Liver (tissue), 8 donors: ENCODE measurements at regions not wholly inside any gene's neighbourhood (a gene's known extent, or its start where the extent isn't known, plus 50 kb on each side); places are given as distances from the start of the nearest gene placed in this dataset.

Experiments used
- DNase-seq: peaks from one replicate; pipeline ENCODE4 v3.0.0-alpha.2; 2017; ENCODE audit warnings: low spot score
- H3K27ac ChIP-seq, 2 donors: one replicate each; pipeline ENCODE4 v1.7.0; 2013; ENCODE audit warnings: inconsistent platforms in 2 of 2, low read length in 2 of 2, control low read depth in 1 of 2, low read depth in 1 of 2, mild to moderate bottlenecking in 1 of 2
- H3K27me3 ChIP-seq, 4 donors: one replicate each; pipeline versions ENCODE4 v1.6.1 to v1.7.0; 2013; ENCODE audit warnings: low read length in 3 of 4, inconsistent platforms in 1 of 4, mild to moderate bottlenecking in 1 of 4, moderate library complexity in 1 of 4; ENCODE audit not compliant: control insufficient read depth in 4 of 4, insufficient read depth in 4 of 4
- H3K36me3 ChIP-seq, 4 donors: one replicate each; pipeline versions ENCODE4 v1.6.1 to v1.7.0; 2013; ENCODE audit warnings: low read length in 3 of 4, mild to moderate bottlenecking in 3 of 4, low read depth in 1 of 4, moderate library complexity in 1 of 4; ENCODE audit not compliant: control insufficient read depth in 4 of 4, insufficient read depth in 3 of 4
- H3K4me1 ChIP-seq, 4 donors: one replicate each; pipeline versions ENCODE4 v1.6.1 to v1.7.0; 2013; ENCODE audit warnings: low read length in 3 of 4, mild to moderate bottlenecking in 3 of 4, moderate library complexity in 1 of 4; ENCODE audit not compliant: control insufficient read depth in 4 of 4, insufficient read depth in 4 of 4
- H3K4me3 ChIP-seq, 3 donors: one replicate each; pipeline versions ENCODE4 v1.6.1 to v1.7.0; 2013; ENCODE audit warnings: low read length in 3 of 3, control low read depth in 1 of 3, low read depth in 1 of 3, mild to moderate bottlenecking in 1 of 3
- H3K9ac ChIP-seq, 2 donors: one replicate each; pipeline ENCODE4 v1.7.0; 2013; ENCODE audit warnings: low read length in 2 of 2, mild to moderate bottlenecking in 2 of 2, moderate library complexity in 2 of 2, control low read depth in 1 of 2, low read depth in 1 of 2
- H3K9me3 ChIP-seq, 4 donors: one replicate each; pipeline versions ENCODE4 v1.6.1 to v1.7.0; 2013; ENCODE audit warnings: low read length in 3 of 4; ENCODE audit not compliant: control insufficient read depth in 4 of 4
- ATF3 ChIP-seq: IDR thresholded peaks from 2 replicates; pipeline ENCODE4 v1.6.1; 2016; ENCODE audit warnings: antibody characterized with exemption
- CTCF ChIP-seq: fragments of 150-350 bp; IDR thresholded peaks from 2 replicates; pipeline ENCODE4 v1.5.1; 2017; ENCODE audit warnings: improper control_type of control experiment, low read depth, low read length; ENCODE audit not compliant: missing input control
- EGR1 ChIP-seq, 2 donors: IDR thresholded peaks; 2 replicates each; pipeline ENCODE4 v1.6.1; 2016 to 2018; ENCODE audit warnings: antibody characterized with exemption in 2 of 2, low read depth in 2 of 2
- FOXA1 ChIP-seq: IDR thresholded peaks from 2 replicates; pipeline ENCODE4 v1.6.1; 2016; ENCODE audit warnings: antibody characterized with exemption
- FOXA2 ChIP-seq: IDR thresholded peaks from 2 replicates; pipeline ENCODE4 v1.6.1; 2016; ENCODE audit warnings: antibody characterized with exemption
- GABPA ChIP-seq, 2 donors: IDR thresholded peaks in 1 of 2; conservative IDR thresholded peaks in 1 of 2; 2 replicates each; pipeline ENCODE4 v1.6.1; 2016; ENCODE audit warnings: antibody characterized with exemption in 2 of 2, mild to moderate bottlenecking in 1 of 2, moderate library complexity in 1 of 2
- HNF4A ChIP-seq, 2 donors: conservative IDR thresholded peaks; 2 replicates each; pipeline ENCODE4 v1.6.1; 2016; ENCODE audit warnings: antibody characterized with exemption in 2 of 2, mild to moderate bottlenecking in 2 of 2
- HNF4G ChIP-seq: IDR thresholded peaks from 2 replicates; pipeline ENCODE4 v1.6.1; 2016; ENCODE audit warnings: antibody characterized with exemption
- JUND ChIP-seq, 2 donors: IDR thresholded peaks; 2 replicates each; pipeline ENCODE4 v1.6.1; 2016; ENCODE audit warnings: antibody characterized with exemption in 2 of 2
- NR2F2 ChIP-seq: IDR thresholded peaks from 2 replicates; pipeline ENCODE4 v1.6.1; 2016; ENCODE audit warnings: antibody characterized with exemption
- RAD21 ChIP-seq, 2 donors: IDR thresholded peaks; 2 replicates each; pipeline ENCODE4 v1.6.1; 2016; ENCODE audit warnings: antibody characterized with exemption in 2 of 2, mild to moderate bottlenecking in 2 of 2
- REST ChIP-seq: IDR thresholded peaks from 2 replicates; pipeline ENCODE4 v1.6.1; 2016; ENCODE audit warnings: antibody characterized with exemption, mild to moderate bottlenecking
- RXRA ChIP-seq, 2 donors: IDR thresholded peaks; 2 replicates each; pipeline ENCODE4 v1.6.1; 2017 to 2018; ENCODE audit warnings: antibody characterized with exemption in 2 of 2, mild to moderate bottlenecking in 1 of 2
- SP1 ChIP-seq: IDR thresholded peaks from 2 replicates; pipeline ENCODE4 v1.6.1; 2018; ENCODE audit warnings: antibody characterized with exemption, mild to moderate bottlenecking
- TAF1 ChIP-seq: conservative IDR thresholded peaks from 2 replicates; pipeline ENCODE4 v1.6.1; 2016; ENCODE audit warnings: antibody characterized with exemption, mild to moderate bottlenecking
- WGBS: extraction: QIAGEN DNeasy Blood & Tissue Kit; methylation state at CpG from one replicate; pipeline ENCODE4 v1.1.7; 2013; 5-methylcytosine and 5-hydroxymethylcytosine counted together
- TF ChIP-seq, protein P1 (sequence below): IDR thresholded peaks from 2 replicates; pipeline ENCODE4 v1.6.1; 2016; ENCODE audit warnings: antibody characterized with exemption
- TF ChIP-seq, protein P2 (sequence below): IDR thresholded peaks from 2 replicates; pipeline ENCODE4 v1.6.1; 2016; ENCODE audit warnings: antibody characterized with exemption
- donor health status: healthy.
- donor health status: healthy.
- donor health status: healthy.
- donor health status: healthy.
- donor health status: healthy.

GRCh38 chr12:24455811-24456210 lies 493.1 kb downstream of the BCAT1 start:
- Histone ChIP-seq H3K4me3 (no peak overlapping the region), H3K9me3 (no peaks in the 10 kb centered on the region)

GRCh38 chr12:24447678-24448077 lies 498.2 kb upstream of the SOX5 start:
- WGBS = 96% methylated on average over 7 of the region's 7 CpGs
- no peaks in the 10 kb centered on the region for H3K4me1 ChIP-seq

More at GRCh38 chr12:24455811-24456210, 493.1 kb downstream of the BCAT1 start:
- TF ChIP-seq FOXA2 (no peak), SP1 (no peak), GABPA (IDR thresholded peaks at IDR 0.05 in 1 of 2, conservative IDR thresholded peaks at IDR 0.05 in 1 of 2) (no peak), EGR1 (IDR thresholded peaks at IDR 0.05; ENCODE audit: low read depth in 2 of 2) (no peak), ATF3 (no peak), NR2F2 (no peak), JUND (IDR thresholded peaks at IDR 0.05) (no peak), RAD21 (IDR thresholded peaks at IDR 0.05) (no peak), RXRA (IDR thresholded peaks at IDR 0.05) (no peak), HNF4A (conservative IDR thresholded peaks at IDR 0.05) (no peak)
- TF ChIP-seq, protein P1, sequence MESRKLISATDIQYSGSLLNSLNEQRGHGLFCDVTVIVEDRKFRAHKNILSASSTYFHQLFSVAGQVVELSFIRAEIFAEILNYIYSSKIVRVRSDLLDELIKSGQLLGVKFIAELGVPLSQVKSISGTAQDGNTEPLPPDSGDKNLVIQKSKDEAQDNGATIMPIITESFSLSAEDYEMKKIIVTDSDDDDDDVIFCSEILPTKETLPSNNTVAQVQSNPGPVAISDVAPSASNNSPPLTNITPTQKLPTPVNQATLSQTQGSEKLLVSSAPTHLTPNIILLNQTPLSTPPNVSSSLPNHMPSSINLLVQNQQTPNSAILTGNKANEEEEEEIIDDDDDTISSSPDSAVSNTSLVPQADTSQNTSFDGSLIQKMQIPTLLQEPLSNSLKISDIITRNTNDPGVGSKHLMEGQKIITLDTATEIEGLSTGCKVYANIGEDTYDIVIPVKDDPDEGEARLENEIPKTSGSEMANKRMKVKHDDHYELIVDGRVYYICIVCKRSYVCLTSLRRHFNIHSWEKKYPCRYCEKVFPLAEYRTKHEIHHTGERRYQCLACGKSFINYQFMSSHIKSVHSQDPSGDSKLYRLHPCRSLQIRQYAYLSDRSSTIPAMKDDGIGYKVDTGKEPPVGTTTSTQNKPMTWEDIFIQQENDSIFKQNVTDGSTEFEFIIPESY = no peak
- TF ChIP-seq, protein P2, sequence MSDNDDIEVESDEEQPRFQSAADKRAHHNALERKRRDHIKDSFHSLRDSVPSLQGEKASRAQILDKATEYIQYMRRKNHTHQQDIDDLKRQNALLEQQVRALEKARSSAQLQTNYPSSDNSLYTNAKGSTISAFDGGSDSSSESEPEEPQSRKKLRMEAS = no peak
- Histone ChIP-seq H3K36me3 (no peaks in the 10 kb centered on the region), H3K9ac (no peak overlapping the region), H3K27ac (no peak overlapping the region), H3K27me3 (no peaks in the 10 kb centered on the region), H3K4me1 (no peaks in the 10 kb centered on the region)
- WGBS = 95% methylated on average over 5 of the region's 5 CpGs
- no peak for DNase-seq

More at GRCh38 chr12:24447678-24448077, 498.2 kb upstream of the SOX5 start:
- H3K9ac ChIP-seq = no peak overlapping the region
- H3K9me3 ChIP-seq = no peaks in the 10 kb centered on the region
- no peak for DNase-seq
- no peak overlapping the region for H3K27ac ChIP-seq
- TF ChIP-seq HNF4G = no peak
- TF ChIP-seq, protein P2 = no peak
- TF ChIP-seq NR2F2 = no peak
- TF ChIP-seq CTCF = no peak
- no peak for TF ChIP-seq RXRA (IDR thresholded peaks at IDR 0.05)
- no peak for TF ChIP-seq GABPA (IDR thresholded peaks at IDR 0.05 in 1 of 2, conservative IDR thresholded peaks at IDR 0.05 in 1 of 2)
- TF ChIP-seq, protein P1 = no peak
- TF ChIP-seq TAF1 = no peak
- no peak for TF ChIP-seq HNF4A (conservative IDR thresholded peaks at IDR 0.05)
- TF ChIP-seq FOXA1 = no peak
- TF ChIP-seq SP1 = no peak
- TF ChIP-seq ATF3 = no peak
- TF ChIP-seq FOXA2 = no peak
- TF ChIP-seq REST = no peak
- no peaks in the 10 kb centered on the region for H3K27me3 ChIP-seq
- H3K36me3 ChIP-seq = no peaks in the 10 kb centered on the region
- no peak overlapping the region for H3K4me3 ChIP-seq
